ENCODE measurements at regions not wholly inside any gene's neighbourhood (a gene's known extent, or its start where the extent isn't known, plus 50 kb on each side); places are given as distances from the start of the nearest gene placed in this dataset.

- no peak for DNase-seq (ENCODE audit: low spot score in 2 of 2)
- WGBS = 83% methylated on average over 2 of the region's 2 CpGs
- H3K27ac ChIP-seq = no peak overlapping the region
- TF ChIP-seq POLR2AphosphoS5 (IDR thresholded peaks at IDR 0.05) = no peak
- TF ChIP-seq POLR2A (IDR thresholded peaks at IDR 0.05) = no peak
- TF ChIP-seq EP300 (IDR thresholded peaks at IDR 0.05) = no peak
- no peaks in the 10 kb centered on the region for H3K4me1 ChIP-seq
- H3K4me3 ChIP-seq = no peak overlapping the region
- peaks cover 21% of the 10 kb centered on the region for H3K27me3 ChIP-seq
- no peaks in the 10 kb centered on the region for H3K9me3 ChIP-seq
- H3K36me3 ChIP-seq = no peaks in the 10 kb centered on the region
These were observed 158.0 kb downstream of the KCTD15 start for GRCh38 chr19:33954686-33955085.

GRCh38 chr19:33956941-33957340 lies 160.3 kb downstream of the KCTD15 start:
- DNase-seq (ENCODE audit: low spot score in 2 of 2) = no peak

GRCh38 chr19:33957804-33958203 lies 161.1 kb downstream of the KCTD15 start:
- no peaks in the 10 kb centered on the region for H3K36me3 ChIP-seq
- DNase-seq (ENCODE audit: low spot score in 2 of 2) = no peak
- H3K27ac ChIP-seq = no peak overlapping the region
- WGBS = 94% methylated on average over 2 of the region's 2 CpGs
- H3K4me1 ChIP-seq = no peaks in the 10 kb centered on the region
- H3K27me3 ChIP-seq = peaks cover 20% of the 10 kb centered on the region
- no peak for TF ChIP-seq POLR2AphosphoS5 (IDR thresholded peaks at IDR 0.05)
- no peak for TF ChIP-seq EP300 (IDR thresholded peaks at IDR 0.05)
- TF ChIP-seq CTCF (IDR thresholded peaks at IDR 0.05) = no peak
- no peak for TF ChIP-seq POLR2A (IDR thresholded peaks at IDR 0.05)
- no peaks in the 10 kb centered on the region for H3K9me3 ChIP-seq
- H3K4me3 ChIP-seq = no peak overlapping the region

More at GRCh38 chr19:33956941-33957340, 160.3 kb downstream of the KCTD15 start:
- no peak for TF ChIP-seq EP300 (IDR thresholded peaks at IDR 0.05)
- no peak for TF ChIP-seq POLR2A (IDR thresholded peaks at IDR 0.05)
- TF ChIP-seq CTCF (IDR thresholded peaks at IDR 0.05) = no peak
- TF ChIP-seq POLR2AphosphoS5 (IDR thresholded peaks at IDR 0.05) = no peak
- Histone ChIP-seq H3K36me3 (no peaks in the 10 kb centered on the region), H3K9me3 (no peaks in the 10 kb centered on the region), H3K27me3 (peaks cover 21% of the 10 kb centered on the region), H3K27ac (no peak overlapping the region), H3K4me1 (no peaks in the 10 kb centered on the region), H3K4me3 (no peak overlapping the region)
- 94% methylated on average over 6 of the region's 6 CpGs for WGBS

GRCh38 chr19:33960566-33960965 lies 163.9 kb downstream of the KCTD15 start:
- no peaks in the 10 kb centered on the region for H3K4me1 ChIP-seq
- H3K27me3 ChIP-seq = peaks cover 14% of the 10 kb centered on the region
- H3K36me3 ChIP-seq = no peaks in the 10 kb centered on the region
- DNase-seq (ENCODE audit: low spot score in 2 of 2) = no peak
- no peak overlapping the region for H3K27ac ChIP-seq
- TF ChIP-seq POLR2AphosphoS5 (IDR thresholded peaks at IDR 0.05) (no peak), EP300 (IDR thresholded peaks at IDR 0.05) (no peak), CTCF (IDR thresholded peaks at IDR 0.05) (no peak), POLR2A (IDR thresholded peaks at IDR 0.05) (no peak)
- no peaks in the 10 kb centered on the region for H3K9me3 ChIP-seq
- H3K4me3 ChIP-seq = no peak overlapping the region
- WGBS = 72% methylated on average over 6 of the region's 6 CpGs

GRCh38 chr19:33962161-33962560 lies 165.5 kb downstream of the KCTD15 start:
- no peaks in the 10 kb centered on the region for H3K36me3 ChIP-seq
- H3K27me3 ChIP-seq = peaks cover 7% of the 10 kb centered on the region
- H3K4me1 ChIP-seq = no peaks in the 10 kb centered on the region
- no peak overlapping the region for H3K27ac ChIP-seq
- TF ChIP-seq EP300 (IDR thresholded peaks at IDR 0.05) (no peak), CTCF (IDR thresholded peaks at IDR 0.05) (no peak), POLR2AphosphoS5 (IDR thresholded peaks at IDR 0.05) (no peak), POLR2A (IDR thresholded peaks at IDR 0.05) (no peak)
- no peaks in the 10 kb centered on the region for H3K9me3 ChIP-seq
- no peak for DNase-seq (ENCODE audit: low spot score in 2 of 2)
- H3K4me3 ChIP-seq = no peak overlapping the region
- 78% methylated on average over 2 of the region's 2 CpGs for WGBS

GRCh38 chr19:33963514-33963913 lies 166.8 kb downstream of the KCTD15 start:
- Histone ChIP-seq H3K4me1 (no peaks in the 10 kb centered on the region), H3K27ac (no peak overlapping the region), H3K4me3 (no peak overlapping the region), H3K27me3 (peaks cover 6% of the 10 kb centered on the region), H3K9me3 (no peaks in the 10 kb centered on the region), H3K36me3 (no peaks in the 10 kb centered on the region)
- TF ChIP-seq POLR2AphosphoS5 (IDR thresholded peaks at IDR 0.05) (no peak), EP300 (IDR thresholded peaks at IDR 0.05) (no peak), POLR2A (IDR thresholded peaks at IDR 0.05) (no peak), CTCF (IDR thresholded peaks at IDR 0.05) (no peak)
- WGBS = 94% methylated on average over 7 of the region's 7 CpGs
- DNase-seq (ENCODE audit: low spot score in 2 of 2) = no peak

All from suprapubic skin (tissue), 4 donors.